Activated naive CD4-positive, alpha-beta T cell treated with anti-CD3 and anti-CD28 coated beads, Interleukin-2, amount 10 ng/mL, durations not matched to agents 7 days and 5 days (primary cell): ENCODE measurements at regions not wholly inside any gene's neighbourhood (a gene's known extent, or its start where the extent isn't known, plus 50 kb on each side); places are given as distances from the start of the nearest gene placed in this dataset.
"Not testable (repeated sequence)": the region's sequence is repeated elsewhere in the genome, so short reads cannot be mapped to it uniquely, and the experiment has no call there.

Experiments used
- CTCF ChIA-PET: fragments of 350-600 bp; sonication (Branson Sonifier 250); formaldehyde crosslinking; loops from one replicate; lab custom pipeline; 2021; ENCODE audit warnings: antibody characterized with exemption; lab: Charles Lee
- DNase-seq: peaks from one replicate; pipeline ENCODE4 v3.0.0-alpha.2; 2020
- H3K27ac Mint-ChIP-seq: one replicate; pipeline ENCODE4 v1.8.0; 2021; ENCODE audit warnings: mild to moderate bottlenecking, moderate library complexity, mixed read lengths
- H3K27me3 Mint-ChIP-seq: one replicate; pipeline ENCODE4 v1.8.0; 2021; ENCODE audit warnings: mild to moderate bottlenecking, mixed read lengths
- H3K36me3 Mint-ChIP-seq: one replicate; pipeline ENCODE4 v1.8.0; 2021; ENCODE audit warnings: mixed read lengths
- H3K4me1 Mint-ChIP-seq: one replicate; pipeline ENCODE4 v1.8.0; 2021; ENCODE audit warnings: mixed read lengths
- H3K4me3 Mint-ChIP-seq: one replicate; pipeline ENCODE4 v1.8.0; 2021; ENCODE audit warnings: mild to moderate bottlenecking, moderate library complexity, mixed read lengths
- H3K9me3 Mint-ChIP-seq: one replicate; pipeline ENCODE4 v1.8.0; 2021; ENCODE audit warnings: mixed read lengths

- Mint-ChIP-seq H3K36me3 (no peaks in the 10 kb centered on the region), H3K27me3 (peaks cover 6% of the 10 kb centered on the region), H3K4me3 (no peak overlapping the region), H3K27ac (no peak overlapping the region), H3K4me1 (no peaks in the 10 kb centered on the region), H3K9me3 (no peaks in the 10 kb centered on the region)
- CTCF ChIA-PET, result interaction anchor here (0.7 kb wide), 1 partner anchor 101 kb away, joined by 4 read pairs; no protein-coding TSS in a partner anchor
- no peak for DNase-seq
These were observed 251.5 kb upstream of the RASGEF1B start for GRCh38 chr4:81723019-81723884.

GRCh38 chr4:81722290-81722851 is 250.7 kb upstream of the RASGEF1B start:
- Mint-ChIP-seq H3K27me3 (peaks cover 4% of the 10 kb centered on the region), H3K4me3 (no peak overlapping the region), H3K27ac (no peak overlapping the region), H3K36me3 (no peaks in the 10 kb centered on the region), H3K4me1 (no peaks in the 10 kb centered on the region), H3K9me3 (no peaks in the 10 kb centered on the region)
- CTCF ChIA-PET, result no interaction called here
- no peak for DNase-seq

GRCh38 chr4:81715757-81716156 is 244.1 kb upstream of the RASGEF1B start:
- no peak for DNase-seq
- H3K27ac Mint-ChIP-seq, result no peak overlapping the region
- no peaks in the 10 kb centered on the region for H3K9me3 Mint-ChIP-seq
- no peaks in the 10 kb centered on the region for H3K36me3 Mint-ChIP-seq
- CTCF ChIA-PET, result no interaction called here
- no peaks in the 10 kb centered on the region for H3K4me1 Mint-ChIP-seq
- H3K27me3 Mint-ChIP-seq, result no peaks in the 10 kb centered on the region
- H3K4me3 Mint-ChIP-seq, result no peak overlapping the region

GRCh38 chr4:81715357-81715756 is 243.7 kb upstream of the RASGEF1B start:
- H3K27ac Mint-ChIP-seq, CTCF ChIA-PET, H3K4me1 Mint-ChIP-seq, H3K4me3 Mint-ChIP-seq, H3K9me3 Mint-ChIP-seq, H3K27me3 Mint-ChIP-seq, DNase-seq, H3K36me3 Mint-ChIP-seq: not testable (repeated sequence)

GRCh38 chr4:81714291-81714690 is 242.6 kb upstream of the RASGEF1B start:
- H3K9me3 Mint-ChIP-seq, result no peaks in the 10 kb centered on the region
- no peak overlapping the region for H3K4me3 Mint-ChIP-seq
- no peaks in the 10 kb centered on the region for H3K27me3 Mint-ChIP-seq
- H3K36me3 Mint-ChIP-seq, result no peaks in the 10 kb centered on the region
- DNase-seq, result no peak
- CTCF ChIA-PET, result no interaction called here
- no peak overlapping the region for H3K27ac Mint-ChIP-seq
- no peaks in the 10 kb centered on the region for H3K4me1 Mint-ChIP-seq

- Mint-ChIP-seq H3K27me3 (no peaks in the 10 kb centered on the region), H3K9me3 (no peaks in the 10 kb centered on the region), H3K4me3 (no peak overlapping the region), H3K4me1 (no peaks in the 10 kb centered on the region), H3K36me3 (no peaks in the 10 kb centered on the region), H3K27ac (no peak overlapping the region)
- no peak for DNase-seq
- CTCF ChIA-PET, result no interaction called here
These were observed 241.0 kb upstream of the RASGEF1B start for GRCh38 chr4:81712714-81713113.

- Mint-ChIP-seq H3K36me3 (no peaks in the 10 kb centered on the region), H3K4me3 (no peak overlapping the region), H3K27me3 (no peaks in the 10 kb centered on the region), H3K9me3 (no peaks in the 10 kb centered on the region), H3K4me1 (no peaks in the 10 kb centered on the region), H3K27ac (no peak overlapping the region)
- DNase-seq, result no peak
- CTCF ChIA-PET, result interaction anchor here (1.2 kb wide), 1 partner anchor 17 kb away, joined by 6 read pairs; no protein-coding TSS in a partner anchor
These were observed 232.8 kb upstream of the RASGEF1B start for GRCh38 chr4:81704461-81704860.

GRCh38 chr4:81700189-81700588 is 228.5 kb upstream of the RASGEF1B start:
- H3K27me3 Mint-ChIP-seq, result no peaks in the 10 kb centered on the region
- H3K36me3 Mint-ChIP-seq, result no peaks in the 10 kb centered on the region
- H3K27ac Mint-ChIP-seq, result no peak overlapping the region
- H3K4me1 Mint-ChIP-seq, result no peaks in the 10 kb centered on the region
- H3K9me3 Mint-ChIP-seq, result no peaks in the 10 kb centered on the region
- no peak for DNase-seq
- H3K4me3 Mint-ChIP-seq, result no peak overlapping the region
- CTCF ChIA-PET, result no interaction called here

- Mint-ChIP-seq H3K9me3 (no peaks in the 10 kb centered on the region), H3K27me3 (no peaks in the 10 kb centered on the region), H3K36me3 (no peaks in the 10 kb centered on the region), H3K27ac (no peak overlapping the region), H3K4me3 (no peak overlapping the region), H3K4me1 (no peaks in the 10 kb centered on the region)
- CTCF ChIA-PET, result interaction anchor here (0.8 kb wide), 1 partner anchor 48 kb away, joined by 4 read pairs; no protein-coding TSS in a partner anchor
- DNase-seq, result no peak
These were observed 227.0 kb upstream of the RASGEF1B start for GRCh38 chr4:81698538-81699296.

- Mint-ChIP-seq H3K36me3 (no peaks in the 10 kb centered on the region), H3K4me1 (no peaks in the 10 kb centered on the region), H3K4me3 (no peak overlapping the region), H3K9me3 (no peaks in the 10 kb centered on the region), H3K27ac (no peak overlapping the region), H3K27me3 (no peaks in the 10 kb centered on the region)
- no peak for DNase-seq
- CTCF ChIA-PET, result interaction anchor here (1.2 kb wide), 1 partner anchor 9 kb away, joined by 3 read pairs; no protein-coding TSS in a partner anchor
These were observed 222.6 kb upstream of the RASGEF1B start for GRCh38 chr4:81694176-81694913.

GRCh38 chr4:81690871-81691270 is 219.2 kb upstream of the RASGEF1B start:
- CTCF ChIA-PET, result no interaction called here
- Mint-ChIP-seq H3K27me3 (no peaks in the 10 kb centered on the region), H3K4me1 (no peaks in the 10 kb centered on the region), H3K9me3 (no peaks in the 10 kb centered on the region), H3K27ac (no peak overlapping the region), H3K4me3 (no peak overlapping the region), H3K36me3 (no peaks in the 10 kb centered on the region)
- no peak for DNase-seq

- no peaks in the 10 kb centered on the region for H3K36me3 Mint-ChIP-seq
- DNase-seq, result no peak
- CTCF ChIA-PET, result interaction anchor here (1.2 to 2.8 kb wide), 6 partner anchors 16 to 223 kb away, joined by 3 to 21 read pairs (median 6); no protein-coding TSS in a partner anchor
- no peaks in the 10 kb centered on the region for H3K9me3 Mint-ChIP-seq
- no peak overlapping the region for H3K27ac Mint-ChIP-seq
- H3K4me3 Mint-ChIP-seq, result no peak overlapping the region
- no peaks in the 10 kb centered on the region for H3K4me1 Mint-ChIP-seq
- H3K27me3 Mint-ChIP-seq, result no peaks in the 10 kb centered on the region
These were observed 216.4 kb upstream of the RASGEF1B start for GRCh38 chr4:81688085-81688484.

- no peak overlapping the region for H3K4me3 Mint-ChIP-seq
- H3K9me3 Mint-ChIP-seq, result no peaks in the 10 kb centered on the region
- H3K36me3 Mint-ChIP-seq, result no peaks in the 10 kb centered on the region
- no peak overlapping the region for H3K27ac Mint-ChIP-seq
- no peak for DNase-seq
- H3K27me3 Mint-ChIP-seq, result no peaks in the 10 kb centered on the region
- CTCF ChIA-PET, result interaction anchor here (0.8 to 2.8 kb wide), 6 partner anchors 16 to 222 kb away, joined by 3 to 21 read pairs (median 6); no protein-coding TSS in a partner anchor
- H3K4me1 Mint-ChIP-seq, result no peaks in the 10 kb centered on the region
These were observed 215.8 kb upstream of the RASGEF1B start for GRCh38 chr4:81687471-81687870.
